Caco-2 (cell line): ENCODE measurements at regions not wholly inside any gene's neighbourhood (a gene's known extent, or its start where the extent isn't known, plus 50 kb on each side); places are given as distances from the start of the nearest gene placed in this dataset.

ENCODE experiments used
- BruUV-seq: library from RNA; stranded (reverse); fragments of 400-500 nt; replicated peaks from 2 replicates; lab custom pipeline; 2021; lab: Mats Ljungman, UMichigan
- CTCF ChIA-PET: fragments of 300-600 bp; sonication (Branson Sonifier 250); formaldehyde crosslinking; loops from one replicate; lab custom pipeline; 2022; ENCODE audit warnings: antibody characterized with exemption; lab: Charles Lee
- POLR2A ChIA-PET: fragments of 300-600 bp; sonication (Branson Sonifier 250); formaldehyde crosslinking; loops from one replicate; lab custom pipeline; 2022; ENCODE audit warnings: antibody characterized with exemption; lab: Charles Lee
- DNase-seq, 2 experiments: peaks; one replicate each; pipeline versions ENCODE4 v3.0.0 to v3.0.0-alpha.2; 2020 to 2022
- H3K27me3 ChIP-seq: replicated peaks from 2 replicates; pipeline ENCODE4 v1.6.0; 2011; ENCODE audit warnings: low read length; ENCODE audit not compliant: control insufficient read depth, insufficient read depth
- H3K36me3 ChIP-seq: 2 replicates; pipeline ENCODE4 v1.5.1; 2011; ENCODE audit warnings: low read length; ENCODE audit not compliant: control insufficient read depth, insufficient read depth
- H3K4me1 ChIP-seq: fragments of 250-450 bp; sonication (Bioruptor Pico); 2 replicates; pipeline ENCODE4 v1.5.1; 2020; ENCODE audit warnings: mild to moderate bottlenecking
- H3K4me3 ChIP-seq: 2 replicates; pipeline ENCODE4 v1.5.1; 2011; ENCODE audit warnings: low read depth, mild to moderate bottlenecking, control low read depth, low read length
- H3K9me3 ChIP-seq: fragments of 250-450 bp; sonication (Bioruptor Pico); 2 replicates; pipeline ENCODE4 v1.5.1; 2020; ENCODE audit warnings: mild to moderate bottlenecking, moderate library complexity
- H3K27ac Mint-ChIP-seq: one replicate; pipeline ENCODE4 v1.8.0; 2022; ENCODE audit warnings: mixed read lengths; ENCODE audit not compliant: unreplicated experiment
- H3K27me3 Mint-ChIP-seq: one replicate; pipeline ENCODE4 v1.8.0; 2022; ENCODE audit warnings: mixed read lengths; ENCODE audit not compliant: insufficient read depth, unreplicated experiment
- H3K36me3 Mint-ChIP-seq: one replicate; pipeline ENCODE4 v1.8.0; 2022; ENCODE audit warnings: mild to moderate bottlenecking, mixed read lengths; ENCODE audit not compliant: insufficient read depth, unreplicated experiment
- H3K4me1 Mint-ChIP-seq: one replicate; pipeline ENCODE4 v1.8.0; 2022; ENCODE audit warnings: low read depth, mixed read lengths; ENCODE audit not compliant: unreplicated experiment
- H3K4me3 Mint-ChIP-seq: one replicate; pipeline ENCODE4 v1.8.0; 2022; ENCODE audit warnings: mild to moderate bottlenecking, moderate library complexity, mixed read lengths; ENCODE audit not compliant: unreplicated experiment
- H3K9me3 Mint-ChIP-seq: one replicate; pipeline ENCODE4 v1.8.0; 2022; ENCODE audit warnings: mixed read lengths; ENCODE audit not compliant: unreplicated experiment
- intact Hi-C: fragments of 100-400 bp; cut with micrococcal nuclease; formaldehyde crosslinking; loops from one replicate; pipeline ENCODE4 v1.10.0; 2022; ENCODE audit not compliant: unreplicated experiment
- TF ChIP-seq, protein P1 (sequence below), 2 experiments: fragments of 200-600 bp in 1 of 2; IDR thresholded peaks; 1 replicate in 1 of 2; 2 replicates in 1 of 2; pipeline versions ENCODE4 v1.5.1 to v1.8.0; 2011 to 2022; ENCODE audit warnings: antibody characterized with exemption in 1 of 2, control low read depth in 1 of 2, inconsistent platforms in 1 of 2, low read depth in 1 of 2, low read length in 1 of 2, mild to moderate bottlenecking in 1 of 2, moderate library complexity in 1 of 2; ENCODE audit not compliant: insufficient read depth in 1 of 2, severe bottlenecking in 1 of 2, unreplicated experiment in 1 of 2

DNA sequence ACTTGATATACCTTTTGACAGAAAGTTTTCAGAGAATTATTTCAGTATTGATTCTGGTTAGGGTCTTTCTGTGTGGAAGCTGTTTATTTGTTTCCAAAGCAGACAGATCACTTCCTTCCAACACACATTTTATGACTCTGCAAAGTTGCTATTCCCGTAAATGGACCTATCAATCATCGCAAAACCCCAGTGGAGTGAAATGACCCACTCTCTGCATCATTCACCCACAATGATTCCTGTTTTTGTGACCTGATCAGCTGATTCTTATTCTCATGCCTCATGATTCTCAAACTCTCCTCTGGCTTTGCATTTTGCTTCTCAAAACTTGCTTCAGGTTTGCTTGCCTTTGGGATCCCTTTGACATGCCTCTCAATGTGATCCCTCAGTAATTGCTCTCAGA is 453.7 kb downstream of the PCDH17 start:
- POLR2A ChIA-PET, result no interaction called here

GRCh38 chr13:58085819-58086218 is 454.3 kb downstream of the PCDH17 start:
- Mint-ChIP-seq H3K27me3 (no peaks in the 10 kb centered on the region), H3K27ac (no peak overlapping the region), H3K4me3 (no peak overlapping the region), H3K9me3 (no peaks in the 10 kb centered on the region), H3K4me1 (no peaks in the 10 kb centered on the region), H3K36me3 (no peaks in the 10 kb centered on the region)
- no TSS peak for BruUV-seq
- intact Hi-C loops, result no loop called here
- Histone ChIP-seq H3K9me3 (no peaks in the 10 kb centered on the region), H3K4me1 (no peaks in the 10 kb centered on the region), H3K27me3 (no peaks in the 10 kb centered on the region), H3K36me3 (no peaks in the 10 kb centered on the region), H3K4me3 (no peak overlapping the region)
- TF ChIP-seq, protein P1, sequence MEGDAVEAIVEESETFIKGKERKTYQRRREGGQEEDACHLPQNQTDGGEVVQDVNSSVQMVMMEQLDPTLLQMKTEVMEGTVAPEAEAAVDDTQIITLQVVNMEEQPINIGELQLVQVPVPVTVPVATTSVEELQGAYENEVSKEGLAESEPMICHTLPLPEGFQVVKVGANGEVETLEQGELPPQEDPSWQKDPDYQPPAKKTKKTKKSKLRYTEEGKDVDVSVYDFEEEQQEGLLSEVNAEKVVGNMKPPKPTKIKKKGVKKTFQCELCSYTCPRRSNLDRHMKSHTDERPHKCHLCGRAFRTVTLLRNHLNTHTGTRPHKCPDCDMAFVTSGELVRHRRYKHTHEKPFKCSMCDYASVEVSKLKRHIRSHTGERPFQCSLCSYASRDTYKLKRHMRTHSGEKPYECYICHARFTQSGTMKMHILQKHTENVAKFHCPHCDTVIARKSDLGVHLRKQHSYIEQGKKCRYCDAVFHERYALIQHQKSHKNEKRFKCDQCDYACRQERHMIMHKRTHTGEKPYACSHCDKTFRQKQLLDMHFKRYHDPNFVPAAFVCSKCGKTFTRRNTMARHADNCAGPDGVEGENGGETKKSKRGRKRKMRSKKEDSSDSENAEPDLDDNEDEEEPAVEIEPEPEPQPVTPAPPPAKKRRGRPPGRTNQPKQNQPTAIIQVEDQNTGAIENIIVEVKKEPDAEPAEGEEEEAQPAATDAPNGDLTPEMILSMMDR (IDR thresholded peaks at IDR 0.05; ENCODE audit: insufficient read depth in 1 of 2, low read depth in 1 of 2, low read length in 1 of 2, severe bottlenecking in 1 of 2, unreplicated experiment in 1 of 2), result no peak
- CTCF ChIA-PET, result no interaction called here
- POLR2A ChIA-PET, result no interaction called here
- no peak for DNase-seq

More for the DNA sequence above, 453.7 kb downstream of the PCDH17 start:
- H3K9me3 Mint-ChIP-seq, result no peaks in the 10 kb centered on the region
- TF ChIP-seq, protein P1 (IDR thresholded peaks at IDR 0.05; ENCODE audit: insufficient read depth in 1 of 2, low read depth in 1 of 2, low read length in 1 of 2, severe bottlenecking in 1 of 2, unreplicated experiment in 1 of 2), result no peak
- Histone ChIP-seq H3K4me3 (no peak overlapping the region), H3K4me1 (no peaks in the 10 kb centered on the region), H3K27me3 (no peaks in the 10 kb centered on the region), H3K9me3 (no peaks in the 10 kb centered on the region), H3K36me3 (no peaks in the 10 kb centered on the region)
- CTCF ChIA-PET, result no interaction called here
- no TSS peak for BruUV-seq
- no peak overlapping the region for H3K4me3 Mint-ChIP-seq
- no peaks in the 10 kb centered on the region for H3K27me3 Mint-ChIP-seq
- no peaks in the 10 kb centered on the region for H3K36me3 Mint-ChIP-seq
- DNase-seq, result no peak
- no peaks in the 10 kb centered on the region for H3K4me1 Mint-ChIP-seq
- no peak overlapping the region for H3K27ac Mint-ChIP-seq
- intact Hi-C loops, result no loop called here

DNA sequence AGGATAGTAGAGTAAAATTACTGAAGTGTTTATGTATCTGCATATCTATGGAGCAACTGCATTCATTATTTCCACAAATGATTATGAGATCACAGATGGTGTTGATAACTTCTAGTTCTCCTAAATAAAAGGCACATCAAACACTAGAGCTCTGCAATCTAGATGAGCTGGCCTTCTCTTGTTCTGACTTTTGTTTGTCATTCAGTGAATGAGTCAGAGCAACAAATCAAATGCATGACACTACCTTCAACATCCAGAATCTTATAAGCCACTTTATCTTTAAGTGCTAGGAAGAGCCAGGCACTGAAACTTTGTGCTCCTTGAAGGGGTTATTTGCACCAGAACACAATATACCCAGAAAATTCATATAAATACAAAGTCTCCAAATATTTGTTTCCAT is 456.0 kb downstream of the PCDH17 start:
- TF ChIP-seq, protein P1 (IDR thresholded peaks at IDR 0.05; ENCODE audit: insufficient read depth in 1 of 2, low read depth in 1 of 2, low read length in 1 of 2, severe bottlenecking in 1 of 2, unreplicated experiment in 1 of 2), result no peak
- no peaks in the 10 kb centered on the region for H3K27me3 ChIP-seq
- Mint-ChIP-seq H3K27me3 (no peaks in the 10 kb centered on the region), H3K36me3 (no peaks in the 10 kb centered on the region), H3K4me3 (no peak overlapping the region), H3K4me1 (no peaks in the 10 kb centered on the region), H3K9me3 (no peaks in the 10 kb centered on the region), H3K27ac (no peak overlapping the region)
- no peaks in the 10 kb centered on the region for H3K36me3 ChIP-seq
- no peaks in the 10 kb centered on the region for H3K4me1 ChIP-seq
- CTCF ChIA-PET, result no interaction called here
- H3K4me3 ChIP-seq, result no peak overlapping the region
- POLR2A ChIA-PET, result no interaction called here
- intact Hi-C loops, result no loop called here
- no TSS peak for BruUV-seq
- H3K9me3 ChIP-seq, result no peaks in the 10 kb centered on the region
- no peak for DNase-seq
